CD4-positive, alpha-beta T cell (primary cell): ENCODE measurements at regions not wholly inside any gene's neighbourhood (a gene's known extent, or its start where the extent isn't known, plus 50 kb on each side); places are given as distances from the start of the nearest gene placed in this dataset.

Source experiments
- ATAC-seq: fragments of 200-7000 bp; cut with Tn5 transposase; one replicate; pipeline ENCODE4 v1.10.0; 2022; ENCODE audit warnings: mild to moderate bottlenecking; ENCODE audit not compliant: poor library complexity
- CTCF ChIA-PET: fragments of 350-600 bp; sonication (Branson Sonifier 250); formaldehyde crosslinking; loops from one replicate; lab custom pipeline; 2021; ENCODE audit warnings: antibody characterized with exemption, inconsistent platforms; lab: Charles Lee
- POLR2A ChIA-PET: fragments of 350-600 bp; sonication (Branson Sonifier 250); formaldehyde crosslinking; loops from one replicate; lab custom pipeline; 2021; ENCODE audit warnings: antibody characterized with exemption, inconsistent platforms; lab: Charles Lee
- DNase-seq, 14 experiments: peaks; one replicate each; pipeline ENCODE4 v3.0.0-alpha.2; 2013 to 2020; ENCODE audit warnings: mixed read lengths in 2 of 14
- H3K27ac ChIP-seq, 2 donors: one replicate each; pipeline versions ENCODE4 v1.5.1 to v1.7.0; 2013; ENCODE audit warnings: low read length in 2 of 2, low read depth in 1 of 2, mild to moderate bottlenecking in 1 of 2
- H3K27me3 ChIP-seq, 2 experiments: 1 replicate in 1 of 2; 2 replicates in 1 of 2; pipeline versions ENCODE4 v1.6.1 to v1.7.0; 2013; ENCODE audit warnings: low read length in 2 of 2, control low read depth in 1 of 2, mild to moderate bottlenecking in 1 of 2, moderate library complexity in 1 of 2; ENCODE audit not compliant: insufficient read depth in 2 of 2, control insufficient read depth in 1 of 2
- H3K36me3 ChIP-seq: one replicate; pipeline ENCODE4 v1.6.1; 2013; ENCODE audit warnings: low read length, control low read depth; ENCODE audit not compliant: insufficient read depth
- H3K4me1 ChIP-seq: one replicate; pipeline ENCODE4 v1.6.1; 2013; ENCODE audit warnings: low read length, control low read depth; ENCODE audit not compliant: insufficient read depth
- H3K4me3 ChIP-seq: one replicate; pipeline ENCODE4 v1.5.1; 2013; ENCODE audit warnings: mild to moderate bottlenecking, low read length, moderate library complexity
- H3K9me3 ChIP-seq, 2 experiments: 1 replicate in 1 of 2; 2 replicates in 1 of 2; pipeline versions ENCODE4 v1.6.1 to v1.7.0; 2013; ENCODE audit warnings: low read length in 2 of 2, mild to moderate bottlenecking in 2 of 2, control low read depth in 1 of 2, moderate library complexity in 1 of 2; ENCODE audit not compliant: control insufficient read depth in 1 of 2, insufficient read depth in 1 of 2
- H3K27ac Mint-ChIP-seq: one replicate; pipeline ENCODE4 v1.8.0; 2020; ENCODE audit warnings: mixed read lengths
- H3K27me3 Mint-ChIP-seq: one replicate; pipeline ENCODE4 v1.8.0; 2021; ENCODE audit warnings: mixed read lengths
- H3K36me3 Mint-ChIP-seq: one replicate; pipeline ENCODE4 v1.8.0; 2021; ENCODE audit warnings: low read depth, mixed read lengths
- H3K4me1 Mint-ChIP-seq: one replicate; pipeline ENCODE4 v1.8.0; 2021; ENCODE audit warnings: low read depth, mixed read lengths
- H3K4me3 Mint-ChIP-seq: one replicate; pipeline ENCODE4 v1.8.0; 2020; ENCODE audit warnings: mild to moderate bottlenecking, mixed read lengths
- H3K9me3 Mint-ChIP-seq: one replicate; pipeline ENCODE4 v1.8.0; 2020; ENCODE audit warnings: mixed read lengths
- CTCF ChIP-seq: fragments of 200-600 bp; IDR thresholded peaks from one replicate; pipeline ENCODE4 v1.8.0; 2022; ENCODE audit warnings: antibody characterized with exemption, mild to moderate bottlenecking
- intact Hi-C, 2 experiments: fragments of 100-400 bp; cut with DNase I in 1 of 2; cut with micrococcal nuclease in 1 of 2; formaldehyde crosslinking; loops; one replicate each; pipeline versions ENCODE4 v1.15.1 to v1.9.0; 2023 to 2025; cut with DNase I, micrococcal nuclease

GRCh38 chr2:47272031-47272864, 95.9 kb upstream of the CALM2 start:
- intact Hi-C loops: loop anchor here in 1 of 2 experiments (5.0 kb wide), 1 partner anchor 355 kb away; the partner anchor contains the start of gene MCFD2
- H3K27me3 Mint-ChIP-seq: no peaks in the 10 kb centered on the region
- H3K9me3 ChIP-seq: no peaks in the 10 kb centered on the region
- H3K27ac ChIP-seq: no peak overlapping the region
- H3K27me3 ChIP-seq: no peaks in the 10 kb centered on the region
- H3K4me1 Mint-ChIP-seq: no peaks in the 10 kb centered on the region
- H3K36me3 ChIP-seq: no peaks in the 10 kb centered on the region
- no peak overlapping the region for H3K4me3 Mint-ChIP-seq
- no peaks in the 10 kb centered on the region for H3K36me3 Mint-ChIP-seq
- no peak overlapping the region for H3K27ac Mint-ChIP-seq
- H3K4me3 ChIP-seq: peak overlapping the region; percentile 36
- H3K9me3 Mint-ChIP-seq: no peaks in the 10 kb centered on the region
- peak; percentile 28 to 78 (median 38) for DNase-seq
- peak; percentile 91 for ATAC-seq
- ChIA-PET CTCF (interaction anchor here (0.5 kb wide), 1 partner anchor 30 kb away, joined by 3 read pairs; no protein-coding TSS in a partner anchor), POLR2A (no interaction called here)
- peaks cover 13% of the 10 kb centered on the region for H3K4me1 ChIP-seq
- TF ChIP-seq CTCF: peak; percentile 93

- Mint-ChIP-seq H3K4me1 (no peaks in the 10 kb centered on the region), H3K9me3 (no peaks in the 10 kb centered on the region), H3K27ac (no peak overlapping the region), H3K36me3 (no peaks in the 10 kb centered on the region), H3K27me3 (no peaks in the 10 kb centered on the region), H3K4me3 (no peak overlapping the region)
- Histone ChIP-seq H3K9me3 (no peaks in the 10 kb centered on the region), H3K27me3 (no peaks in the 10 kb centered on the region), H3K4me3 (no peak overlapping the region), H3K36me3 (no peaks in the 10 kb centered on the region), H3K27ac (no peak overlapping the region), H3K4me1 (peaks cover 13% of the 10 kb centered on the region)
- ChIA-PET POLR2A (no interaction called here), CTCF (no interaction called here)
- intact Hi-C loops: loop anchor here in 1 of 2 experiments (5.0 kb wide), 1 partner anchor 354 kb away; the partner anchor contains the start of gene MCFD2
- ATAC-seq (no peak), DNase-seq (no peak)
- no peak for TF ChIP-seq CTCF
Measured at GRCh38 chr2:47271054-47272000, 95.0 kb upstream of the CALM2 start.

GRCh38 chr2:47270421-47270820, 94.1 kb upstream of the CALM2 start:
- no peaks in the 10 kb centered on the region for H3K36me3 ChIP-seq
- no peaks in the 10 kb centered on the region for H3K27me3 Mint-ChIP-seq
- H3K27ac ChIP-seq: no peak overlapping the region
- no peak overlapping the region for H3K27ac Mint-ChIP-seq
- DNase-seq (no peak), ATAC-seq (no peak)
- no peaks in the 10 kb centered on the region for H3K9me3 ChIP-seq
- ChIA-PET POLR2A (no interaction called here), CTCF (no interaction called here)
- no peaks in the 10 kb centered on the region for H3K36me3 Mint-ChIP-seq
- no peak overlapping the region for H3K4me3 ChIP-seq
- intact Hi-C loops: loop anchor here in 1 of 2 experiments (5.0 kb wide), 1 partner anchor 353 kb away; the partner anchor contains the start of gene MCFD2
- no peak for TF ChIP-seq CTCF
- H3K27me3 ChIP-seq: no peaks in the 10 kb centered on the region
- H3K9me3 Mint-ChIP-seq: no peaks in the 10 kb centered on the region
- no peaks in the 10 kb centered on the region for H3K4me1 Mint-ChIP-seq
- H3K4me1 ChIP-seq: peaks cover 13% of the 10 kb centered on the region
- H3K4me3 Mint-ChIP-seq: no peak overlapping the region
